ENCODE measurements at regions not wholly inside any gene's neighbourhood (a gene's known extent, or its start where the extent isn't known, plus 50 kb on each side); places are given as distances from the start of the nearest gene placed in this dataset.

- Mint-ChIP-seq H3K36me3 (ENCODE audit: low read depth) (no peaks in the 10 kb centered on the region), H3K27ac (no peak overlapping the region), H3K4me1 (no peaks in the 10 kb centered on the region), H3K9me3 (peaks cover 5% of the 10 kb centered on the region), H3K27me3 (no peaks in the 10 kb centered on the region), H3K4me3 (no peak overlapping the region)
- no peak for TF ChIP-seq CTCF (IDR thresholded peaks at IDR 0.05)
- no peak for ATAC-seq (ENCODE audit: low read depth)
- ChIA-PET CTCF (no interaction called here), POLR2A (no interaction called here)
- intact Hi-C loops (cut with micrococcal nuclease), result no loop called here
- DNase-seq, result no peak
Measured at GRCh38 chr6:168746013-168746412, 305.0 kb downstream of the SMOC2 start.

GRCh38 chr6:168744861-168745260 lies 303.9 kb downstream of the SMOC2 start:
- no peak for TF ChIP-seq CTCF (IDR thresholded peaks at IDR 0.05)
- CTCF ChIA-PET, result no interaction called here

GRCh38 chr6:168741942-168742782 lies 301.2 kb downstream of the SMOC2 start:
- no peak for TF ChIP-seq CTCF (IDR thresholded peaks at IDR 0.05)
- no peaks in the 10 kb centered on the region for H3K36me3 Mint-ChIP-seq (ENCODE audit: low read depth)
- no peaks in the 10 kb centered on the region for H3K27me3 Mint-ChIP-seq
- intact Hi-C loops (cut with micrococcal nuclease), result no loop called here
- no peaks in the 10 kb centered on the region for H3K4me1 Mint-ChIP-seq
- POLR2A ChIA-PET, result no interaction called here
- DNase-seq, result no peak
- no peak overlapping the region for H3K27ac Mint-ChIP-seq
- no peak overlapping the region for H3K4me3 Mint-ChIP-seq
- CTCF ChIA-PET, result no interaction called here
- ATAC-seq (ENCODE audit: low read depth), result no peak
- peaks cover 20% of the 10 kb centered on the region for H3K9me3 Mint-ChIP-seq

More at GRCh38 chr6:168744861-168745260, 303.9 kb downstream of the SMOC2 start:
- no peaks in the 10 kb centered on the region for H3K4me1 Mint-ChIP-seq
- intact Hi-C loops (cut with micrococcal nuclease), result no loop called here
- no peak for ATAC-seq (ENCODE audit: low read depth)
- no peaks in the 10 kb centered on the region for H3K27me3 Mint-ChIP-seq
- no peak overlapping the region for H3K4me3 Mint-ChIP-seq
- no peaks in the 10 kb centered on the region for H3K36me3 Mint-ChIP-seq (ENCODE audit: low read depth)
- POLR2A ChIA-PET, result no interaction called here
- no peak for DNase-seq
- H3K27ac Mint-ChIP-seq, result no peak overlapping the region
- H3K9me3 Mint-ChIP-seq, result peaks cover 5% of the 10 kb centered on the region

GRCh38 chr6:168741305-168741704 lies 300.3 kb downstream of the SMOC2 start:
- Mint-ChIP-seq H3K4me1 (no peaks in the 10 kb centered on the region), H3K27me3 (no peaks in the 10 kb centered on the region), H3K9me3 (peaks cover 20% of the 10 kb centered on the region), H3K27ac (no peak overlapping the region), H3K36me3 (ENCODE audit: low read depth) (no peaks in the 10 kb centered on the region), H3K4me3 (no peak overlapping the region)
- intact Hi-C loops (cut with micrococcal nuclease), result no loop called here
- ChIA-PET POLR2A (no interaction called here), CTCF (no interaction called here)
- ATAC-seq (ENCODE audit: low read depth) (no peak), DNase-seq (no peak)
- no peak for TF ChIP-seq CTCF (IDR thresholded peaks at IDR 0.05)

- DNase-seq (no peak), ATAC-seq (ENCODE audit: low read depth) (no peak)
- POLR2A ChIA-PET, result no interaction called here
- CTCF ChIA-PET, result no interaction called here
- H3K36me3 Mint-ChIP-seq (ENCODE audit: low read depth), result no peaks in the 10 kb centered on the region
- no peaks in the 10 kb centered on the region for H3K4me1 Mint-ChIP-seq
- no peak overlapping the region for H3K4me3 Mint-ChIP-seq
- TF ChIP-seq CTCF (IDR thresholded peaks at IDR 0.05), result no peak
- H3K27me3 Mint-ChIP-seq, result no peaks in the 10 kb centered on the region
- peaks cover 20% of the 10 kb centered on the region for H3K9me3 Mint-ChIP-seq
- intact Hi-C loops (cut with micrococcal nuclease), result no loop called here
- no peak overlapping the region for H3K27ac Mint-ChIP-seq
Measured at GRCh38 chr6:168739381-168739780, 298.4 kb downstream of the SMOC2 start.
